ENCODE measurements at regions not wholly inside any gene's neighbourhood (a gene's known extent, or its start where the extent isn't known, plus 50 kb on each side); places are given as distances from the start of the nearest gene placed in this dataset.

GRCh38 chr2:81940266-81940955 is 1635.9 kb upstream of the LRRTM1 start:
- no peak overlapping the region for H3K4me3 ChIP-seq (replicated peaks; ENCODE audit: low read depth, low read length)
- no peak for TF ChIP-seq CTCF (IDR thresholded peaks at IDR 0.05; ENCODE audit: insufficient read depth, low read length, poor library complexity, severe bottlenecking)
- no peaks in the 10 kb centered on the region for H3K27me3 ChIP-seq (replicated peaks; ENCODE audit: control insufficient read depth, insufficient read depth, low read length)
- H3K36me3 ChIP-seq (ENCODE audit: control insufficient read depth, insufficient read depth, low read length): no peaks in the 10 kb centered on the region
- no peak for DNase-seq (ENCODE audit: extremely low read depth, insufficient read length)

- Histone ChIP-seq H3K36me3 (ENCODE audit: control insufficient read depth, insufficient read depth, low read length) (no peaks in the 10 kb centered on the region), H3K27me3 (replicated peaks; ENCODE audit: control insufficient read depth, insufficient read depth, low read length) (no peaks in the 10 kb centered on the region), H3K4me3 (replicated peaks; ENCODE audit: low read depth, low read length) (no peak overlapping the region)
- DNase-seq (ENCODE audit: extremely low read depth, insufficient read length): no peak
- no peak for TF ChIP-seq CTCF (IDR thresholded peaks at IDR 0.05; ENCODE audit: insufficient read depth, low read length, poor library complexity, severe bottlenecking)
Measured at GRCh38 chr2:81937944-81938343, 1633.4 kb upstream of the LRRTM1 start.

- DNase-seq (ENCODE audit: extremely low read depth, insufficient read length): no peak
- TF ChIP-seq CTCF (IDR thresholded peaks at IDR 0.05; ENCODE audit: insufficient read depth, low read length, poor library complexity, severe bottlenecking): no peak
- no peaks in the 10 kb centered on the region for H3K27me3 ChIP-seq (replicated peaks; ENCODE audit: control insufficient read depth, insufficient read depth, low read length)
- no peak overlapping the region for H3K4me3 ChIP-seq (replicated peaks; ENCODE audit: low read depth, low read length)
- H3K36me3 ChIP-seq (ENCODE audit: control insufficient read depth, insufficient read depth, low read length): no peaks in the 10 kb centered on the region
Measured at GRCh38 chr2:81903534-81903933, 1599.0 kb upstream of the LRRTM1 start.

- Histone ChIP-seq H3K27me3 (replicated peaks; ENCODE audit: control insufficient read depth, insufficient read depth, low read length) (no peaks in the 10 kb centered on the region), H3K4me3 (replicated peaks; ENCODE audit: low read depth, low read length) (no peak overlapping the region), H3K36me3 (ENCODE audit: control insufficient read depth, insufficient read depth, low read length) (no peaks in the 10 kb centered on the region)
- no peak for DNase-seq (ENCODE audit: extremely low read depth, insufficient read length)
- no peak for TF ChIP-seq CTCF (IDR thresholded peaks at IDR 0.05; ENCODE audit: insufficient read depth, low read length, poor library complexity, severe bottlenecking)
Measured at GRCh38 chr2:81901017-81901416, 1596.5 kb upstream of the LRRTM1 start.

GRCh38 chr2:81895620-81896250 is 1591.2 kb upstream of the LRRTM1 start:
- no peak for DNase-seq (ENCODE audit: extremely low read depth, insufficient read length)
- TF ChIP-seq CTCF (IDR thresholded peaks at IDR 0.05; ENCODE audit: insufficient read depth, low read length, poor library complexity, severe bottlenecking): no peak
- Histone ChIP-seq H3K36me3 (ENCODE audit: control insufficient read depth, insufficient read depth, low read length) (no peaks in the 10 kb centered on the region), H3K27me3 (replicated peaks; ENCODE audit: control insufficient read depth, insufficient read depth, low read length) (no peaks in the 10 kb centered on the region), H3K4me3 (replicated peaks; ENCODE audit: low read depth, low read length) (no peak overlapping the region)
